Heart left ventricle (tissue), 13 donors: ENCODE measurements at regions not wholly inside any gene's neighbourhood (a gene's known extent, or its start where the extent isn't known, plus 50 kb on each side); places are given as distances from the start of the nearest gene placed in this dataset.

Experiments
- CTCF ChIP-seq, 12 donors: fragments of 200-600 bp; sonication (generic) in 4 of 12; IDR thresholded peaks; one replicate each; pipeline versions ENCODE4 v1.5.0 to v1.8.0; 2018 to 2022; ENCODE audit warnings: antibody characterized with exemption in 12 of 12, mild to moderate bottlenecking in 5 of 12
- POLR2A ChIP-seq, 2 donors: fragments of 450-650 bp; IDR thresholded peaks; one replicate each; pipeline ENCODE4 v1.6.1; 2017; ENCODE audit warnings: antibody characterized with exemption in 2 of 2, mild to moderate bottlenecking in 2 of 2, moderate library complexity in 2 of 2
- donor health status: ischemic (EF 13 %, LVEDD 7.1; RV severe dilation, severe dysfunction).
- donor health status: DM: no; HTN: yes; CAD: no.
- donor health status: DM: no; HTN: no; CAD: no.
- donor health status: ischemic (EF 25% LVEDD 6.9; RV normal size, moderate dysfunction).
- donor health status: ischemic (EF 25% LVEDD 5.7; RV mildly dilated, moderate dysfunction).
- donor health status: ischemic (EF 35%, LVEDD 5.7; RV mildly dilated, moderate dysfunction).
- donor health status: nonischemic (EF 11% LVEDD 7.7; RV severe dilation, severe dysfunction).
- donor health status: DM: yes; HTN: yes; CAD: no.
- donor health status: PGD.
- donor health status: ischemic (EF 29% LVEDD 5.4; RV normal size, mild dysfunction).
- donor health status: nonischemic (EF 23%, LVEDD 6.1; RV moderate dilation, normal function).

- TF ChIP-seq CTCF (IDR thresholded peaks at IDR 0.05) (no peak), POLR2A (IDR thresholded peaks at IDR 0.05) (no peak)
These were observed 102.8 kb upstream of the NUPR2 start for GRCh38 chr7:56219017-56219416.
